Nephron progenitor cell (in vitro differentiated cells): ENCODE measurements at regions not wholly inside any gene's neighbourhood (a gene's known extent, or its start where the extent isn't known, plus 50 kb on each side); places are given as distances from the start of the nearest gene placed in this dataset.
"Not testable (repeated sequence)": the region's sequence is repeated elsewhere in the genome, so short reads cannot be mapped to it uniquely, and the experiment has no call there.

Source experiments
- DNase-seq: peaks from one replicate; pipeline ENCODE4 v3.0.0; 2021
- H3K27ac Mint-ChIP-seq: 2 replicates; pipeline ENCODE4 v1.8.0; 2021; ENCODE audit warnings: mild to moderate bottlenecking, moderate library complexity, mixed read lengths
- H3K27me3 Mint-ChIP-seq: 2 replicates; pipeline ENCODE4 v1.8.0; 2021; ENCODE audit warnings: mild to moderate bottlenecking, low read depth, mixed read lengths; ENCODE audit not compliant: poor library complexity
- H3K36me3 Mint-ChIP-seq: 2 replicates; pipeline ENCODE4 v1.8.0; 2021; ENCODE audit warnings: low read depth, mixed read lengths
- H3K4me1 Mint-ChIP-seq: 2 replicates; pipeline ENCODE4 v1.8.0; 2021; ENCODE audit warnings: mixed read lengths
- H3K4me3 Mint-ChIP-seq: 2 replicates; pipeline ENCODE4 v1.8.0; 2021; ENCODE audit warnings: mild to moderate bottlenecking, moderate library complexity, mixed read lengths
- H3K9me3 Mint-ChIP-seq: 2 replicates; pipeline ENCODE4 v1.8.0; 2021; ENCODE audit warnings: mild to moderate bottlenecking, moderate library complexity, mixed read lengths
- CTCF ChIP-seq: fragments of 200-600 bp; sonication (generic); IDR thresholded peaks from 2 replicates; pipeline ENCODE4 v1.5.0; 2021; ENCODE audit warnings: antibody characterized with exemption

GRCh38 chr3:81086348-81086747, 675.1 kb downstream of the GBE1 start:
- Mint-ChIP-seq H3K9me3 (peaks cover 15% of the 10 kb centered on the region), H3K4me3 (no peak overlapping the region), H3K4me1 (no peaks in the 10 kb centered on the region), H3K36me3 (peaks cover 7% of the 10 kb centered on the region), H3K27me3 (no peaks in the 10 kb centered on the region), H3K27ac (no peak overlapping the region)
- TF ChIP-seq CTCF = no peak
- no peak for DNase-seq

- Mint-ChIP-seq H3K27me3 (peaks cover 2% of the 10 kb centered on the region), H3K4me1 (no peaks in the 10 kb centered on the region), H3K9me3 (no peaks in the 10 kb centered on the region), H3K36me3 (no peaks in the 10 kb centered on the region), H3K27ac (no peak overlapping the region), H3K4me3 (no peak overlapping the region)
- DNase-seq = no peak
- no peak for TF ChIP-seq CTCF
Measured at GRCh38 chr3:81080608-81081007, 680.8 kb downstream of the GBE1 start.

- Mint-ChIP-seq H3K4me3 (no peak overlapping the region), H3K4me1 (no peaks in the 10 kb centered on the region), H3K27ac (no peak overlapping the region), H3K36me3 (no peaks in the 10 kb centered on the region), H3K27me3 (peaks cover 6% of the 10 kb centered on the region), H3K9me3 (peaks cover 24% of the 10 kb centered on the region)
- TF ChIP-seq CTCF = no peak
- DNase-seq = no peak
Measured at GRCh38 chr3:81072591-81072990, 688.9 kb downstream of the GBE1 start.

GRCh38 chr3:81068546-81068945, 692.9 kb downstream of the GBE1 start:
- Mint-ChIP-seq H3K4me3 (no peak overlapping the region), H3K9me3 (peaks cover 46% of the 10 kb centered on the region), H3K36me3 (peaks cover 10% of the 10 kb centered on the region), H3K4me1 (no peaks in the 10 kb centered on the region), H3K27me3 (peaks cover 4% of the 10 kb centered on the region), H3K27ac (no peak overlapping the region)
- DNase-seq = no peak
- TF ChIP-seq CTCF = no peak

- H3K36me3 Mint-ChIP-seq = peaks cover 10% of the 10 kb centered on the region
- H3K4me3 Mint-ChIP-seq = no peak overlapping the region
- TF ChIP-seq CTCF = no peak
- no peak overlapping the region for H3K27ac Mint-ChIP-seq
- H3K27me3 Mint-ChIP-seq = no peaks in the 10 kb centered on the region
- H3K9me3 Mint-ChIP-seq = peaks cover 31% of the 10 kb centered on the region
- no peaks in the 10 kb centered on the region for H3K4me1 Mint-ChIP-seq
- DNase-seq = no peak
Measured at GRCh38 chr3:81063896-81064295, 697.5 kb downstream of the GBE1 start.

GRCh38 chr3:81051133-81051532, 710.3 kb downstream of the GBE1 start:
- not testable (repeated sequence) for H3K27me3 Mint-ChIP-seq, H3K4me1 Mint-ChIP-seq, H3K9me3 Mint-ChIP-seq, DNase-seq, H3K36me3 Mint-ChIP-seq, H3K27ac Mint-ChIP-seq, H3K4me3 Mint-ChIP-seq
